Spleen (tissue), 7 donors: ENCODE measurements at regions not wholly inside any gene's neighbourhood (a gene's known extent, or its start where the extent isn't known, plus 50 kb on each side); places are given as distances from the start of the nearest gene placed in this dataset.
A peak's percentile ranks its signal among the peaks of the same experiment; 100 is the strongest.

Experiments
- CTCF ChIP-seq, 11 experiments: fragments of 200-600 bp in 7 of 11; fragments of 450-650 bp in 4 of 11; sonication (generic) in 4 of 11; IDR thresholded peaks in 8 of 11; conservative IDR thresholded peaks in 3 of 11; 1 replicate in 7 of 11; 2 replicates in 4 of 11; pipeline versions ENCODE4 v1.4.0 to v1.8.0; 2016 to 2021; ENCODE audit warnings: antibody characterized with exemption in 11 of 11, inconsistent platforms in 4 of 11, mild to moderate bottlenecking in 1 of 11
- POLR2AphosphoS5 ChIP-seq, 3 donors: sonication (generic); formaldehyde crosslinking; IDR thresholded peaks; one replicate each; pipeline ENCODE4 v1.5.1; 2017; ENCODE audit warnings: antibody characterized with exemption in 3 of 3
- donor health status: DM: no; HTN: no; CAD: no; lungs with moderate emphysema.
- donor health status: DM: no; HTN: no; CAD: no.
- donor health status: DM: no; HTN: no; CAD: no.

GRCh38 chr18:5057386-5058348 is 139.4 kb downstream of the AKAIN1 start:
- no peak for TF ChIP-seq POLR2AphosphoS5 (IDR thresholded peaks at IDR 0.05)
- peak; percentile 49 to 78 (median 71) for TF ChIP-seq CTCF (IDR thresholded peaks at IDR 0.05 in 8 of 11, conservative IDR thresholded peaks at IDR 0.05 in 3 of 11)
